PC-3 (cell line): ENCODE measurements at regions not wholly inside any gene's neighbourhood (a gene's known extent, or its start where the extent isn't known, plus 50 kb on each side); places are given as distances from the start of the nearest gene placed in this dataset.

Experiments
- EZH2 ChIP-seq: fragments of 300-600 bp; sonication (generic); IDR thresholded peaks from one replicate; pipeline ENCODE4 v1.6.1; 2017; ENCODE audit warnings: antibody characterized with exemption, mild to moderate bottlenecking, low read length; ENCODE audit not compliant: unreplicated experiment
- TF ChIP-seq, protein P1 (sequence below): fragments of 300-600 bp; sonication (generic); conservative IDR thresholded peaks from 2 replicates; pipeline ENCODE4 v1.5.1; 2017; ENCODE audit warnings: antibody characterized with exemption, low read depth, mild to moderate bottlenecking, low read length

DNA sequence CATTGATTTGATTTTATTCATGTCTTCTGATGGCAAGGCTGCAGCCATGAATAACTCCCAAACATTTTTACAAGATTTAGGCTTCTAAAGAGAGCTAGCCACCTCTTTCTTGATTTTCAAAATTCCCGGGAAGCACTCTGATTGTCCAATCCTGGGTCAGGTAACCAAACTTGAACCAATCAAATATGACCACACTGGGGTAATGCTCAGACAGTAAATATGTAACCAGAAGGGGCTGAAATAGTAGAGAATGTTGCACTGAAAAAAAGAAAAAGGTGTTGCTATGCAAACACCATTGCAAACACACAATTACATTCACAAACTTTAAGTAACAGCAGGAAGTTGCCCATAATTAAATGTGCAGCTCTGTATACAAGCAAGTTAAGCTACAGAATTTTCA, 112.9 kb upstream of the IQCM start:
- TF ChIP-seq, protein P1, sequence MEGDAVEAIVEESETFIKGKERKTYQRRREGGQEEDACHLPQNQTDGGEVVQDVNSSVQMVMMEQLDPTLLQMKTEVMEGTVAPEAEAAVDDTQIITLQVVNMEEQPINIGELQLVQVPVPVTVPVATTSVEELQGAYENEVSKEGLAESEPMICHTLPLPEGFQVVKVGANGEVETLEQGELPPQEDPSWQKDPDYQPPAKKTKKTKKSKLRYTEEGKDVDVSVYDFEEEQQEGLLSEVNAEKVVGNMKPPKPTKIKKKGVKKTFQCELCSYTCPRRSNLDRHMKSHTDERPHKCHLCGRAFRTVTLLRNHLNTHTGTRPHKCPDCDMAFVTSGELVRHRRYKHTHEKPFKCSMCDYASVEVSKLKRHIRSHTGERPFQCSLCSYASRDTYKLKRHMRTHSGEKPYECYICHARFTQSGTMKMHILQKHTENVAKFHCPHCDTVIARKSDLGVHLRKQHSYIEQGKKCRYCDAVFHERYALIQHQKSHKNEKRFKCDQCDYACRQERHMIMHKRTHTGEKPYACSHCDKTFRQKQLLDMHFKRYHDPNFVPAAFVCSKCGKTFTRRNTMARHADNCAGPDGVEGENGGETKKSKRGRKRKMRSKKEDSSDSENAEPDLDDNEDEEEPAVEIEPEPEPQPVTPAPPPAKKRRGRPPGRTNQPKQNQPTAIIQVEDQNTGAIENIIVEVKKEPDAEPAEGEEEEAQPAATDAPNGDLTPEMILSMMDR, result no peak
- TF ChIP-seq EZH2, result no peak
